ENCODE measurements at regions not wholly inside any gene's neighbourhood (a gene's known extent, or its start where the extent isn't known, plus 50 kb on each side); places are given as distances from the start of the nearest gene placed in this dataset.

GRCh38 chr2:138444411-138444810 is 57.2 kb upstream of the SPOPL start:
- TF ChIP-seq FOXM1 (IDR thresholded peaks at IDR 0.05; ENCODE audit: borderline replicate concordance) (no peak), SP1 (IDR thresholded peaks at IDR 0.05) (no peak), NFRKB (IDR thresholded peaks at IDR 0.05) (no peak), ELF4 (IDR thresholded peaks at IDR 0.05) (no peak), ARNT (IDR thresholded peaks at IDR 0.05) (no peak), BHLHE40 (IDR thresholded peaks at IDR 0.05; ENCODE audit: borderline replicate concordance) (no peak), CTBP1 (IDR thresholded peaks at IDR 0.05; ENCODE audit: borderline replicate concordance) (no peak)
